OCI-LY7 (cell line): ENCODE measurements at regions not wholly inside any gene's neighbourhood (a gene's known extent, or its start where the extent isn't known, plus 50 kb on each side); places are given as distances from the start of the nearest gene placed in this dataset.

Experiments
- BruUV-seq: library from RNA; stranded (reverse); fragments of 400-500 nt; replicated peaks from 2 replicates; lab custom pipeline; 2021; lab: Mats Ljungman, UMichigan
- CTCF ChIA-PET: fragments of 300-600 bp; sonication (Branson Sonifier 250); formaldehyde crosslinking; loops from one replicate; lab custom pipeline; 2022; ENCODE audit warnings: antibody characterized with exemption; ENCODE audit not compliant: unreplicated experiment; lab: Charles Lee
- POLR2A ChIA-PET: fragments of 300-600 bp; sonication (Branson Sonifier 250); formaldehyde crosslinking; loops from one replicate; lab custom pipeline; 2022; ENCODE audit warnings: antibody characterized with exemption; lab: Charles Lee
- DNase-seq: peaks from one replicate; pipeline ENCODE4 v3.0.0-alpha.2; 2015; ENCODE audit warnings: low spot score
- H2AFZ ChIP-seq: fragments of 200-600 bp; sonication (generic), shearing (Covaris generic); 2 replicates; pipeline ENCODE4 v1.6.1; 2014; ENCODE audit warnings: mild to moderate bottlenecking, antibody characterized with exemption, low read length, moderate library complexity
- H3K27ac ChIP-seq: fragments of 200-600 bp; sonication (generic); 2 replicates; pipeline ENCODE4 v1.5.1; 2014; ENCODE audit warnings: mixed run types, low read depth, mild to moderate bottlenecking, moderate library complexity, low read length, inconsistent platforms; ENCODE audit not compliant: poor library complexity, severe bottlenecking
- H3K36me3 ChIP-seq: fragments of 200-600 bp; sonication (generic); 2 replicates; pipeline ENCODE4 v1.6.1; 2014; ENCODE audit warnings: mild to moderate bottlenecking, antibody characterized with exemption, low read length, moderate library complexity, mixed read lengths; ENCODE audit not compliant: insufficient read depth
- H3K4me1 ChIP-seq: fragments of 200-600 bp; sonication (generic); 2 replicates; pipeline ENCODE4 v1.5.1; 2014; ENCODE audit warnings: mild to moderate bottlenecking, low read length; ENCODE audit not compliant: insufficient read depth, poor library complexity, severe bottlenecking
- H3K4me2 ChIP-seq: fragments of 200-600 bp; sonication (generic); 2 replicates; pipeline ENCODE4 v1.6.1; 2014; ENCODE audit warnings: mild to moderate bottlenecking, low read length
- H3K4me3 ChIP-seq: fragments of 200-600 bp; sonication (generic); 2 replicates; pipeline ENCODE4 v1.5.1; 2014; ENCODE audit warnings: mild to moderate bottlenecking, low read depth, low read length; ENCODE audit not compliant: poor library complexity, severe bottlenecking
- H3K79me2 ChIP-seq: fragments of 200-600 bp; sonication (generic); 2 replicates; pipeline ENCODE4 v1.6.1; 2016; ENCODE audit warnings: low read depth, mild to moderate bottlenecking, low read length, moderate library complexity, mixed read lengths; ENCODE audit not compliant: insufficient read depth
- H3K9me2 ChIP-seq: fragments of 200-600 bp; sonication (generic); 2 replicates; pipeline ENCODE4 v1.6.1; 2016; ENCODE audit warnings: mild to moderate bottlenecking, low read length, mixed read lengths; ENCODE audit not compliant: insufficient read depth
- H3K9me3 ChIP-seq: fragments of 200-600 bp; sonication (generic); 2 replicates; pipeline ENCODE4 v1.6.1; 2014; ENCODE audit warnings: mild to moderate bottlenecking, mixed run types, low read length, mixed read lengths
- H4K20me1 ChIP-seq: fragments of 200-600 bp; sonication (generic); 2 replicates; pipeline ENCODE4 v1.6.1; 2014; ENCODE audit warnings: mild to moderate bottlenecking, antibody characterized with exemption, low read length, moderate library complexity, mixed read lengths; ENCODE audit not compliant: insufficient read depth
- CTCF ChIP-seq: fragments of 200-600 bp; sonication (generic); conservative IDR thresholded peaks from 2 replicates; pipeline ENCODE4 v1.5.1; 2014; ENCODE audit warnings: mild to moderate bottlenecking, antibody characterized with exemption, low read length, moderate library complexity, mixed read lengths
- EZH2phosphoT487 ChIP-seq: fragments of 200-600 bp; sonication (generic); IDR thresholded peaks from 2 replicates; pipeline ENCODE4 v1.6.1; 2018; ENCODE audit warnings: low read depth, borderline replicate concordance, mild to moderate bottlenecking, mixed run types, antibody characterized with exemption, low read length, moderate library complexity, mixed read lengths
- intact Hi-C: fragments of 100-400 bp; cut with micrococcal nuclease; formaldehyde crosslinking; loops from one replicate; pipeline ENCODE4 v1.10.0; 2022; ENCODE audit not compliant: unreplicated experiment

- CTCF ChIA-PET = no interaction called here
- BruUV-seq = no TSS peak
- no peak overlapping the region for H3K4me2 ChIP-seq
- H2AFZ ChIP-seq = no peak overlapping the region
- H3K36me3 ChIP-seq = no peaks in the 10 kb centered on the region
- H3K9me3 ChIP-seq = no peaks in the 10 kb centered on the region
- TF ChIP-seq CTCF (no peak), EZH2phosphoT487 (no peak)
- H3K4me1 ChIP-seq = no peaks in the 10 kb centered on the region
- DNase-seq = no peak
- H3K79me2 ChIP-seq = no peaks in the 10 kb centered on the region
- POLR2A ChIA-PET = no interaction called here
- no peaks in the 10 kb centered on the region for H4K20me1 ChIP-seq
- no peaks in the 10 kb centered on the region for H3K9me2 ChIP-seq
- no peak overlapping the region for H3K27ac ChIP-seq
- H3K4me3 ChIP-seq = no peak overlapping the region
- intact Hi-C loops = no loop called here
Measured at GRCh38 chr2:23296691-23297090, 88.3 kb upstream of the KLHL29 start.

- intact Hi-C loops = no loop called here
- no TSS peak for BruUV-seq
- no peak for DNase-seq
- Histone ChIP-seq H2AFZ (no peak overlapping the region), H3K79me2 (no peaks in the 10 kb centered on the region), H3K27ac (no peak overlapping the region), H3K9me2 (no peaks in the 10 kb centered on the region), H4K20me1 (no peaks in the 10 kb centered on the region), H3K9me3 (no peaks in the 10 kb centered on the region), H3K4me2 (no peak overlapping the region), H3K4me1 (no peaks in the 10 kb centered on the region), H3K36me3 (no peaks in the 10 kb centered on the region), H3K4me3 (no peak overlapping the region)
- ChIA-PET CTCF (no interaction called here), POLR2A (no interaction called here)
- TF ChIP-seq CTCF (no peak), EZH2phosphoT487 (no peak)
Measured at GRCh38 chr2:23297112-23297511, 87.9 kb upstream of the KLHL29 start.

GRCh38 chr2:23298551-23298950, 86.4 kb upstream of the KLHL29 start:
- BruUV-seq = no TSS peak
- no peak for TF ChIP-seq CTCF
- no peak for TF ChIP-seq EZH2phosphoT487
- no peaks in the 10 kb centered on the region for H3K36me3 ChIP-seq
- no peaks in the 10 kb centered on the region for H4K20me1 ChIP-seq
- intact Hi-C loops = no loop called here
- H3K4me3 ChIP-seq = no peak overlapping the region
- no peak overlapping the region for H2AFZ ChIP-seq
- H3K9me2 ChIP-seq = no peaks in the 10 kb centered on the region
- no peaks in the 10 kb centered on the region for H3K4me1 ChIP-seq
- DNase-seq = no peak
- H3K27ac ChIP-seq = no peak overlapping the region
- no peak overlapping the region for H3K4me2 ChIP-seq
- H3K79me2 ChIP-seq = no peaks in the 10 kb centered on the region
- no peaks in the 10 kb centered on the region for H3K9me3 ChIP-seq
- POLR2A ChIA-PET = no interaction called here
- CTCF ChIA-PET = no interaction called here
